ENCODE measurements at regions not wholly inside any gene's neighbourhood (a gene's known extent, or its start where the extent isn't known, plus 50 kb on each side); places are given as distances from the start of the nearest gene placed in this dataset.

DNA sequence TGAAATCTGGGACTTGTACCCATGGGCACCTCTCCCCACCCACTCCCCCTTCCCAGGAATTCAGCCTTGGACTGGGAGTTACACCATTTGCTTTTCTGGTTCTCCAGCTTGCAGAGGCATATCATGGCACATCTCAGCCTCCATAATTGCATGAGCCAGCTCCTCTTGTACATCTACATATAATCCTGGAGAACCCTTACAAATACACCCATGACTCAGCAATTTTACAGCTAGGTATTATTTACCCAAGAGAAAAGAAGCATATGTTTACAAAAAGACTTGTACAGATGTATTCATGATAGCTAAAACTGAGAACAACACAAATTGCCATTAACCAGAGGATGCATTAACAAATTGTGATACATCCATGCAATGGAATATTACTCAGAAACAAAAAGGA lies 58.4 kb downstream of the RPLP1 start:
- H3K27ac ChIP-seq = no peak overlapping the region
- no peak for TF ChIP-seq POLR2A (IDR thresholded peaks at IDR 0.05)
- no peak for TF ChIP-seq EP300 (IDR thresholded peaks at IDR 0.05; ENCODE audit: low read depth)
- TF ChIP-seq, protein P1, sequence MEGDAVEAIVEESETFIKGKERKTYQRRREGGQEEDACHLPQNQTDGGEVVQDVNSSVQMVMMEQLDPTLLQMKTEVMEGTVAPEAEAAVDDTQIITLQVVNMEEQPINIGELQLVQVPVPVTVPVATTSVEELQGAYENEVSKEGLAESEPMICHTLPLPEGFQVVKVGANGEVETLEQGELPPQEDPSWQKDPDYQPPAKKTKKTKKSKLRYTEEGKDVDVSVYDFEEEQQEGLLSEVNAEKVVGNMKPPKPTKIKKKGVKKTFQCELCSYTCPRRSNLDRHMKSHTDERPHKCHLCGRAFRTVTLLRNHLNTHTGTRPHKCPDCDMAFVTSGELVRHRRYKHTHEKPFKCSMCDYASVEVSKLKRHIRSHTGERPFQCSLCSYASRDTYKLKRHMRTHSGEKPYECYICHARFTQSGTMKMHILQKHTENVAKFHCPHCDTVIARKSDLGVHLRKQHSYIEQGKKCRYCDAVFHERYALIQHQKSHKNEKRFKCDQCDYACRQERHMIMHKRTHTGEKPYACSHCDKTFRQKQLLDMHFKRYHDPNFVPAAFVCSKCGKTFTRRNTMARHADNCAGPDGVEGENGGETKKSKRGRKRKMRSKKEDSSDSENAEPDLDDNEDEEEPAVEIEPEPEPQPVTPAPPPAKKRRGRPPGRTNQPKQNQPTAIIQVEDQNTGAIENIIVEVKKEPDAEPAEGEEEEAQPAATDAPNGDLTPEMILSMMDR (IDR thresholded peaks at IDR 0.05) = no peak
- TF ChIP-seq POLR2AphosphoS5 (IDR thresholded peaks at IDR 0.05) = no peak
- no peak for DNase-seq
- H3K9me3 ChIP-seq = no peaks in the 10 kb centered on the region
- H3K36me3 ChIP-seq = no peaks in the 10 kb centered on the region
- H3K27me3 ChIP-seq = no peaks in the 10 kb centered on the region
- H3K4me1 ChIP-seq = no peaks in the 10 kb centered on the region
- no peak overlapping the region for H3K4me3 ChIP-seq
- in situ Hi-C loops (cut with MboI; ENCODE audit: low pct_ligation_motif_present in 1 of 4, low pct_unique_long_range_greater_than_20kb in 1 of 4, low sequenced_read_pairs in 3 of 4) (no loop called here), intact Hi-C loops (cut with DNase I; ENCODE audit: low total_unique reads) (no loop called here)

DNA sequence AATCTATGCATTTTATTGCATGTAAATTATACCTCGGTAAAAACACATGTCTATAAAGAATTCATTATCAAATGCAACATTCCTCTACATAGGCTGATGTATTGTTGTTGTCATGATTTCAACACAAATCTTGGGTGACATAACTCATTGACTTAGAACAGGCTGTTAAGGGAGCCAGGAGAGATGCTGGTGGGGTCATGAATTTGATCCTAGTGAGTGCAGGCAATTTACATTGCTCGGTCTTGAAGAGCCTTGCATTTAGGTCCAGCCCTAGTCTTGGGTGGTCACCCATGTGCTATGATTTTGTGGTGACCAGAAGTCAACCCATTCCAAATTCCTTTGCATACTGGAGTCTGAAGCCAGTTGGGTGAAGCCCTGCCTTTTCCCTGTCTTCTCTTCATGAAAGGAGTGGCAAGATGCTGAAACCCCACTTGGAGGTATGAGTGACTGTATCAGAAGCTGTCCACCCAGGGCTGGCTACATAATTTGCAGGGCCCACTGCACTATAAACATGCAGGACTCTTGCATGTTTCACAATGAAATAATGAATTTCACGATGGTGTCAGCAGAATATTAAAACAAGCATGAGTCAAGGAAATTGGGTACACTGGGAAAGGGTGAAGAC lies 59.2 kb downstream of the RPLP1 start:
- Histone ChIP-seq H3K27me3 (no peaks in the 10 kb centered on the region), H3K9me3 (no peaks in the 10 kb centered on the region), H3K4me3 (no peak overlapping the region), H3K36me3 (no peaks in the 10 kb centered on the region), H3K27ac (no peak overlapping the region), H3K4me1 (no peaks in the 10 kb centered on the region)
- TF ChIP-seq, protein P1 (IDR thresholded peaks at IDR 0.05) = no peak
- TF ChIP-seq POLR2AphosphoS5 (IDR thresholded peaks at IDR 0.05) (no peak), EP300 (IDR thresholded peaks at IDR 0.05; ENCODE audit: low read depth) (no peak), POLR2A (IDR thresholded peaks at IDR 0.05) (no peak)
- intact Hi-C loops (cut with DNase I; ENCODE audit: low total_unique reads) (no loop called here), in situ Hi-C loops (cut with MboI; ENCODE audit: low pct_ligation_motif_present in 1 of 4, low pct_unique_long_range_greater_than_20kb in 1 of 4, low sequenced_read_pairs in 3 of 4) (no loop called here)
- 87 to 92% methylated on average over 1 to 3 of the region's 3 CpGs for WGBS, 2 donors (ENCODE audit: low coverage in 1 of 2)
- no peak for DNase-seq

DNA sequence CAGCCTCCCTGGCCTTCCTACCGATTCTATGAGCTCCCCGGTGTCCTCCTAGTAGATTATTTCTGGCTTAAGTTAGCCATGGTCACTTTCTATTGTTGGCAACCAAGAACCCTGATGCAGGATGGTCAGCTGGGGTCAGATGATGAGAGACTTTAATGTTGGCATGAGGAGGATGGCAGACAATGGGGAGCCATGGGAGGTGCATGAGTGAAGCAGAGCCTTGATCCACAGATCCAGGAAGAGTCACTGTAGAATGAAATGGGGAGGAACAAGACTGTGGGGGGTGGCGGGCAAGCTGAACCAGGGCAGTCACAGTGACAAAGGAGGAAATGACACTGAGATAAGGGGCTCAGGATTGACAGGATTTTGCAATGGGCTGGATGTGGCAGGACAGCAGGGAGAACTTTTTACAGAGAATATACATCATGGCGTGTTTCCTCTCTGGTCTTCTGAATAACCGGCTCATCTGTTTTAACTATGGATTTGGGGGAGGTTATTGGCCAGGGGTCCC lies 60.9 kb downstream of the RPLP1 start:
- H3K27ac ChIP-seq = no peak overlapping the region
- in situ Hi-C loops (cut with MboI; ENCODE audit: low pct_ligation_motif_present in 1 of 4, low pct_unique_long_range_greater_than_20kb in 1 of 4, low sequenced_read_pairs in 3 of 4) (no loop called here), intact Hi-C loops (cut with DNase I; ENCODE audit: low total_unique reads) (no loop called here)
- no peak for DNase-seq
- no peaks in the 10 kb centered on the region for H3K9me3 ChIP-seq
- no peak overlapping the region for H3K4me3 ChIP-seq
- H3K36me3 ChIP-seq = no peaks in the 10 kb centered on the region
- WGBS, 2 donors (ENCODE audit: low coverage in 1 of 2) = 83 to 85% methylated on average over 2 to 5 of the region's 5 CpGs
- H3K27me3 ChIP-seq = no peaks in the 10 kb centered on the region
- TF ChIP-seq POLR2A (IDR thresholded peaks at IDR 0.05) (no peak), POLR2AphosphoS5 (IDR thresholded peaks at IDR 0.05) (no peak), EP300 (IDR thresholded peaks at IDR 0.05; ENCODE audit: low read depth) (no peak)
- TF ChIP-seq, protein P1 (IDR thresholded peaks at IDR 0.05) = no peak
- H3K4me1 ChIP-seq = no peaks in the 10 kb centered on the region

DNA sequence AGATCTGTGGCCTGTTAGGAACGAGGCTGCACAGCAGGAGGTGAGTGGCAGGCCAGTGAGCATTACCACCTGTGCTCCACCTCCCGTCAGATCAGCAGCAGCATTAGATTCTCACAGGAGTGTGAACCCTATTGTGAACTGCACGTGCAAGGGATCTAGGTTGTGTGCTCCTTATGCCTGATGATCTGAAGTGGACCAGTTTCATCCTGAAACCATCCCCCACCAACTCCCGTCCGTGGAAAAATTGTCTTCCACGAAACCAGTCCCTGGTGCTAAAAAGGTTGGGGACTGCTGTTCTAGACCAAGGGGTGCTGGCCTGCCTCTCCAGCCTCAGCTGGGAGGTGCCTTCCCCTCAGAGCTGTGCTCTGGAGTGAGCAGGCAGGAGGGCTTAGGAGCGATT lies 61.4 kb downstream of the RPLP1 start:
- H3K4me3 ChIP-seq = no peak overlapping the region
- no peak for DNase-seq
- 75 to 85% methylated on average over 4 to 7 of the region's 7 CpGs for WGBS, 2 donors (ENCODE audit: low coverage in 1 of 2)
- no peaks in the 10 kb centered on the region for H3K9me3 ChIP-seq
- H3K4me1 ChIP-seq = no peaks in the 10 kb centered on the region
- H3K27ac ChIP-seq = no peak overlapping the region
- H3K36me3 ChIP-seq = no peaks in the 10 kb centered on the region
- TF ChIP-seq POLR2AphosphoS5 (IDR thresholded peaks at IDR 0.05) = no peak
- TF ChIP-seq, protein P1 (IDR thresholded peaks at IDR 0.05) = no peak
- no peak for TF ChIP-seq EP300 (IDR thresholded peaks at IDR 0.05; ENCODE audit: low read depth)
- no peak for TF ChIP-seq POLR2A (IDR thresholded peaks at IDR 0.05)
- intact Hi-C loops (cut with DNase I; ENCODE audit: low total_unique reads) = no loop called here
- in situ Hi-C loops (cut with MboI; ENCODE audit: low pct_ligation_motif_present in 1 of 4, low pct_unique_long_range_greater_than_20kb in 1 of 4, low sequenced_read_pairs in 3 of 4) = no loop called here
- no peaks in the 10 kb centered on the region for H3K27me3 ChIP-seq
